Endothelial cell of umbilical vein (primary cell): ENCODE measurements at regions not wholly inside any gene's neighbourhood (a gene's known extent, or its start where the extent isn't known, plus 50 kb on each side); places are given as distances from the start of the nearest gene placed in this dataset.

Source experiments
- BruUV-seq: library from RNA; stranded (reverse); fragments of 400-500 nt; replicated peaks from 2 replicates; lab custom pipeline; 2021; lab: Mats Ljungman, UMichigan
- CTCF ChIA-PET: fragments of 300-600, 350-600 bp; sonication (Branson Sonifier 250); formaldehyde crosslinking; loops from one replicate; lab custom pipeline; 2021; ENCODE audit warnings: antibody characterized with exemption, inconsistent platforms; lab: Charles Lee
- POLR2A ChIA-PET: fragments of 300-600, 350-600 bp; sonication (Branson Sonifier 250); formaldehyde crosslinking; loops from one replicate; lab custom pipeline; 2021; ENCODE audit warnings: antibody characterized with exemption, inconsistent platforms; lab: Charles Lee
- DNase-seq: peaks from one replicate; pipeline ENCODE4 v3.0.0-alpha.2; 2011; ENCODE audit warnings: low read depth, low spot score
- FAIRE-seq: peaks from 2 replicates; lab custom pipeline; 2011; peaks lifted over from hg19 to GRCh38; lab: Jason Lieb, UNC
- H2AFZ ChIP-seq: 2 replicates; pipeline ENCODE4 v1.6.0; 2012; ENCODE audit warnings: low read depth, low read length, control low read depth, inconsistent platforms
- H3K27ac ChIP-seq: 2 replicates; pipeline ENCODE4 v1.5.1; 2011; ENCODE audit warnings: low read depth, mild to moderate bottlenecking, control low read depth, low read length, moderate library complexity; ENCODE audit not compliant: insufficient read depth
- H3K27me3 ChIP-seq, 2 experiments: 2 replicates each; pipeline versions ENCODE4 v1.6.0 to v1.6.1; 2011; ENCODE audit warnings: low read length in 2 of 2, mixed read lengths in 1 of 2; ENCODE audit not compliant: control insufficient read depth in 2 of 2, insufficient read depth in 2 of 2
- H3K36me3 ChIP-seq, 2 experiments: 2 replicates in 1 of 2; 3 replicates in 1 of 2; pipeline ENCODE4 v1.5.1; 2011; ENCODE audit warnings: low read length in 2 of 2, mild to moderate bottlenecking in 1 of 2, moderate library complexity in 1 of 2; ENCODE audit not compliant: control insufficient read depth in 2 of 2, insufficient read depth in 2 of 2; ENCODE audit errors: extremely low read depth in 1 of 2
- H3K4me1 ChIP-seq: 3 replicates; pipeline ENCODE4 v1.5.1; 2011; ENCODE audit warnings: mild to moderate bottlenecking, low read length; ENCODE audit not compliant: control insufficient read depth, insufficient read depth; ENCODE audit errors: extremely low read depth
- H3K4me2 ChIP-seq: 2 replicates; pipeline ENCODE4 v1.6.1; 2011; ENCODE audit warnings: low read length, control low read depth, mixed read lengths; ENCODE audit not compliant: insufficient read depth
- H3K4me3 ChIP-seq, 3 experiments: fragments of 200-600 bp in 1 of 3; sonication (generic), shearing (Covaris generic) in 1 of 3; replicated peaks in 1 of 3; 2 replicates each; pipeline ENCODE4 v1.5.1; 2011 to 2016; ENCODE audit warnings: control low read depth in 3 of 3, low read length in 3 of 3, mild to moderate bottlenecking in 2 of 3, inconsistent platforms in 1 of 3, low read depth in 1 of 3, moderate library complexity in 1 of 3; ENCODE audit not compliant: insufficient read depth in 1 of 3
- H3K79me2 ChIP-seq: 2 replicates; pipeline ENCODE4 v1.6.0; 2012; ENCODE audit warnings: low read length, inconsistent platforms; ENCODE audit not compliant: control insufficient read depth, insufficient read depth
- H3K9ac ChIP-seq: replicated peaks from 2 replicates; pipeline ENCODE3; 2011; ENCODE audit warnings: low read length, control low read depth; ENCODE audit not compliant: insufficient read depth; ENCODE audit errors: extremely low read depth
- H3K9me1 ChIP-seq: replicated peaks from 3 replicates; pipeline ENCODE4 v1.6.0; 2011; ENCODE audit warnings: mild to moderate bottlenecking, low read length; ENCODE audit not compliant: control insufficient read depth, insufficient read depth; ENCODE audit errors: extremely low read depth
- H3K9me3 ChIP-seq: replicated peaks from 2 replicates; pipeline ENCODE4 v1.5.1; 2012; ENCODE audit warnings: low read length, inconsistent platforms; ENCODE audit not compliant: control insufficient read depth, insufficient read depth
- H4K20me1 ChIP-seq: replicated peaks from 2 replicates; pipeline ENCODE3; 2011; ENCODE audit warnings: mild to moderate bottlenecking, low read length; ENCODE audit not compliant: control insufficient read depth, insufficient read depth; ENCODE audit errors: extremely low read depth
- EZH2 ChIP-seq: IDR thresholded peaks from 2 replicates; pipeline ENCODE4 v1.6.1; 2012; ENCODE audit warnings: borderline replicate concordance, low read depth, mild to moderate bottlenecking, moderate library complexity, low read length, inconsistent platforms; ENCODE audit not compliant: severe bottlenecking
- FOS ChIP-seq: IDR thresholded peaks from 2 replicates; pipeline ENCODE4 v1.6.1; 2011; ENCODE audit warnings: mild to moderate bottlenecking, low read length, moderate library complexity, borderline replicate concordance; ENCODE audit not compliant: insufficient read depth
- GATA2 ChIP-seq: IDR thresholded peaks from 2 replicates; pipeline ENCODE4 v1.7.0; 2011; ENCODE audit warnings: low read depth, mild to moderate bottlenecking, moderate library complexity, mixed read lengths, low read length; ENCODE audit not compliant: insufficient read length, insufficient read depth
- JUN ChIP-seq: IDR thresholded peaks from 2 replicates; pipeline ENCODE4 v1.6.1; 2011; ENCODE audit warnings: borderline replicate concordance, low read depth; ENCODE audit not compliant: insufficient read length, insufficient read depth
- MYC ChIP-seq: IDR thresholded peaks from one replicate; pipeline ENCODE4 v1.6.1; 2011; ENCODE audit warnings: mild to moderate bottlenecking, low read depth, low read length
- POLR2A ChIP-seq: IDR thresholded peaks from 2 replicates; pipeline ENCODE4 v1.6.1; 2012; ENCODE audit warnings: low read depth, mild to moderate bottlenecking, control low read depth, low read length
- POLR2AphosphoS5 ChIP-seq: IDR thresholded peaks from 2 replicates; pipeline ENCODE4 v1.6.1; 2012; ENCODE audit warnings: low read depth, mild to moderate bottlenecking, control low read depth, low read length, moderate library complexity; ENCODE audit not compliant: insufficient read depth
- dilution Hi-C: fragments of 300-500 bp; cut with MboI; formaldehyde crosslinking; loops from one replicate; pipeline ENCODE4 v1.15.0; 2019; ENCODE audit warnings: low sequenced_read_pairs; ENCODE audit not compliant: extremely low pct_ligation_motif_present
- intact Hi-C: fragments of 100-400 bp; cut with micrococcal nuclease; formaldehyde crosslinking; loops from one replicate; pipeline ENCODE4 v1.10.0; 2022
- TF ChIP-seq, protein P1 (sequence below), 2 donors: IDR thresholded peaks; 1 replicate in 1 of 2; 2 replicates in 1 of 2; pipeline ENCODE4 v1.5.1; 2011; ENCODE audit warnings: low read length in 2 of 2, mild to moderate bottlenecking in 2 of 2, moderate library complexity in 2 of 2, control low read depth in 1 of 2, inconsistent platforms in 1 of 2, low read depth in 1 of 2; ENCODE audit not compliant: insufficient read depth in 1 of 2; ENCODE audit errors: extremely low read depth in 1 of 2
- TF ChIP-seq, protein P2 (sequence below): IDR thresholded peaks from 2 replicates; pipeline ENCODE4 v1.6.1; 2011; ENCODE audit not compliant: insufficient read depth, insufficient read length

DNA sequence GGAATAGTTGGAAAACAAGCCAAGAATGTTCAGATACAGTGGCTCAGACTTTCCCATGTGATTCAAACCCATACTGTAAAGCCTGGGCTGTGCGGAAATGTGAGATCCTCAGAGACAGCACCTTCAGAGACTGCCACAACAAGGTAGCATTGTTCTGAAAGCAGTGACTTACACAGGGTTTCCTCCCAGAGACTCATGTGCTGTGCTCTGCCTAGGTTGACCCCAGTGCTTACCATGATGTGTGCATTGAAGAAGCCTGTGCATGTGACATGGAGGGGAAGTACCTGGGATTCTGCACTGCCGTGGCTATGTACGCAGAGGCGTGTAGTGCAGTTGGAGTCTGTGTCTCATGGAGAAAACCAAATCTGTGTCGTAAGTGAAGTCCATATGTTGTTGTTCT, 219.4 kb downstream of the LRRK2 start:
- Histone ChIP-seq H3K9me3 (no peaks in the 10 kb centered on the region), H3K36me3 (no peaks in the 10 kb centered on the region), H3K27ac (no peak overlapping the region), H3K79me2 (no peaks in the 10 kb centered on the region), H3K9ac (no peak overlapping the region), H4K20me1 (no peaks in the 10 kb centered on the region), H3K4me2 (no peak overlapping the region), H3K27me3 (no peaks in the 10 kb centered on the region), H3K4me3 (no peak overlapping the region), H3K9me1 (no peaks in the 10 kb centered on the region), H2AFZ (no peak overlapping the region), H3K4me1 (no peaks in the 10 kb centered on the region)
- dilution Hi-C loops, result no loop called here
- no TSS peak for BruUV-seq
- intact Hi-C loops, result no loop called here
- ChIA-PET CTCF (interaction anchor here (1.3 kb wide), 1 partner anchor 12 kb away, joined by 3 read pairs; no protein-coding TSS in a partner anchor), POLR2A (no interaction called here)
- no peak for DNase-seq
- TF ChIP-seq JUN (no peak), MYC (no peak), EZH2 (no peak), POLR2A (no peak), POLR2AphosphoS5 (no peak), FOS (no peak), GATA2 (no peak)
- TF ChIP-seq, protein P1, sequence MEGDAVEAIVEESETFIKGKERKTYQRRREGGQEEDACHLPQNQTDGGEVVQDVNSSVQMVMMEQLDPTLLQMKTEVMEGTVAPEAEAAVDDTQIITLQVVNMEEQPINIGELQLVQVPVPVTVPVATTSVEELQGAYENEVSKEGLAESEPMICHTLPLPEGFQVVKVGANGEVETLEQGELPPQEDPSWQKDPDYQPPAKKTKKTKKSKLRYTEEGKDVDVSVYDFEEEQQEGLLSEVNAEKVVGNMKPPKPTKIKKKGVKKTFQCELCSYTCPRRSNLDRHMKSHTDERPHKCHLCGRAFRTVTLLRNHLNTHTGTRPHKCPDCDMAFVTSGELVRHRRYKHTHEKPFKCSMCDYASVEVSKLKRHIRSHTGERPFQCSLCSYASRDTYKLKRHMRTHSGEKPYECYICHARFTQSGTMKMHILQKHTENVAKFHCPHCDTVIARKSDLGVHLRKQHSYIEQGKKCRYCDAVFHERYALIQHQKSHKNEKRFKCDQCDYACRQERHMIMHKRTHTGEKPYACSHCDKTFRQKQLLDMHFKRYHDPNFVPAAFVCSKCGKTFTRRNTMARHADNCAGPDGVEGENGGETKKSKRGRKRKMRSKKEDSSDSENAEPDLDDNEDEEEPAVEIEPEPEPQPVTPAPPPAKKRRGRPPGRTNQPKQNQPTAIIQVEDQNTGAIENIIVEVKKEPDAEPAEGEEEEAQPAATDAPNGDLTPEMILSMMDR (IDR thresholded peaks at IDR 0.05; ENCODE audit: extremely low read depth in 1 of 2, insufficient read depth in 1 of 2, low read depth in 1 of 2, low read length in 2 of 2), result no peak
- TF ChIP-seq, protein P2, sequence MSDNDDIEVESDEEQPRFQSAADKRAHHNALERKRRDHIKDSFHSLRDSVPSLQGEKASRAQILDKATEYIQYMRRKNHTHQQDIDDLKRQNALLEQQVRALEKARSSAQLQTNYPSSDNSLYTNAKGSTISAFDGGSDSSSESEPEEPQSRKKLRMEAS, result no peak
- FAIRE-seq, result no peak
